ENCODE measurements at regions not wholly inside any gene's neighbourhood (a gene's known extent, or its start where the extent isn't known, plus 50 kb on each side); places are given as distances from the start of the nearest gene placed in this dataset.

- TF ChIP-seq ZNF841 (CRISPR knock-in tag; IDR thresholded peaks at IDR 0.05; ENCODE audit: borderline replicate concordance), result no peak
- TF ChIP-seq ETV6 (CRISPR knock-in tag; conservative IDR thresholded peaks at IDR 0.05), result no peak
- no peak for TF ChIP-seq IKZF4 (CRISPR knock-in tag; IDR thresholded peaks at IDR 0.05; ENCODE audit: borderline replicate concordance, low read depth, not compliant biosample characterization)
- no peak for TF ChIP-seq ZNF589 (CRISPR knock-in tag; conservative IDR thresholded peaks at IDR 0.05)
- no peak for TF ChIP-seq CCAR2 (optimal IDR thresholded peaks at IDR 0.05; ENCODE audit: low read depth, low read length)
- no peak for TF ChIP-seq ZNF530 (CRISPR knock-in tag; IDR thresholded peaks at IDR 0.05; ENCODE audit: low read depth)
- no peak for TF ChIP-seq NFKB2 (CRISPR knock-in tag; IDR thresholded peaks at IDR 0.05; ENCODE audit: borderline replicate concordance)
- no peak for TF ChIP-seq MYPOP (CRISPR knock-in tag; IDR thresholded peaks at IDR 0.05)
These were observed 1028.9 kb upstream of the INTU start (continued) for GRCh38 chr4:126603825-126604224.

GRCh38 chr4:126604268-126604867 lies 1028.4 kb upstream of the INTU start:
- no TSS peak for BruUV-seq (replicated peaks)
- Histone ChIP-seq H3K36me3 (replicated peaks in 1 of 2; ENCODE audit: control insufficient read depth in 1 of 2, insufficient read depth in 2 of 2, low read length in 2 of 2) (no peaks in the 10 kb centered on the region), H3K27me3 (ENCODE audit: control insufficient read depth in 1 of 2, insufficient read depth in 2 of 2, low read length in 2 of 2) (no peaks in the 10 kb centered on the region), H3K4me1 (ENCODE audit: insufficient read depth, low read length) (no peaks in the 10 kb centered on the region), H3K27ac (ENCODE audit: extremely low read length, insufficient read depth, low read length) (no peak overlapping the region), H3K4me3 (replicated peaks in 1 of 3; ENCODE audit: insufficient read depth in 1 of 3, low read depth in 2 of 3, low read length in 3 of 3) (no peak overlapping the region), H3K9me3 (ENCODE audit: low read length) (no peaks in the 10 kb centered on the region), H4K20me1 (ENCODE audit: insufficient read depth, low read length) (no peaks in the 10 kb centered on the region), H3K79me2 (ENCODE audit: insufficient read depth, low read length) (no peaks in the 10 kb centered on the region), H3K9ac (ENCODE audit: insufficient read depth, low read depth, low read length) (no peak overlapping the region), H3K4me2 (ENCODE audit: low read depth, low read length) (no peak overlapping the region), H2AFZ (ENCODE audit: low read length) (no peak overlapping the region)
- ChIA-PET CTCF (ENCODE audit: low intra/inter-chr PET ratio, low total read pairs) (interaction anchor here (1.9 kb wide), 1 partner anchor 1291 kb away, joined by 7 read pairs; no protein-coding TSS in a partner anchor), POLR2A (no interaction called here)
- in situ Hi-C loops (cut with HindIII; ENCODE audit: extremely low pct_ligation_motif_present, low pct_unique_long_range_greater_than_20kb) (loop anchor here (25.0 kb wide), 1 partner anchor 1292 kb away; the partner anchor contains the start of gene FAT4), intact Hi-C loops (cut with micrococcal nuclease; ENCODE audit: unreplicated experiment) (loop anchor here (1.0 to 5.0 kb wide), 2 partner anchors 382 to 1291 kb away; no protein-coding TSS in a partner anchor)
- ATAC-seq (peak; percentile 76), DNase-seq (ENCODE audit: low spot score) (peak; percentile 18), FAIRE-seq (no peak)
- TF ChIP-seq SMC3 (IDR thresholded peaks at IDR 0.05; ENCODE audit: low read length) (peak; percentile 33; the same call in 1 of the 2 replicates), CTCF (CRISPR knock-in tag; IDR thresholded peaks at IDR 0.05) (peak; percentile 62), ZNF446 (CRISPR knock-in tag; IDR thresholded peaks at IDR 0.05) (no peak), STAG1 (CRISPR knock-in tag; IDR thresholded peaks at IDR 0.05) (peak; percentile 52), PAX8 (CRISPR knock-in tag; IDR thresholded peaks at IDR 0.05; ENCODE audit: borderline replicate concordance) (no peak)
- 3% methylated on average over 3 of the region's 3 CpGs for WGBS (ENCODE audit: low lambda C conversion rate)
